BJ (cell line): ENCODE measurements at regions not wholly inside any gene's neighbourhood (a gene's known extent, or its start where the extent isn't known, plus 50 kb on each side); places are given as distances from the start of the nearest gene placed in this dataset.

Experiments
- CTCF ChIA-PET: fragments of 350-600 bp; formaldehyde crosslinking; extraction: SDS; loops from one replicate; lab custom pipeline; 2021; ENCODE audit warnings: antibody characterized with exemption, inconsistent platforms; lab: Yijun Ruan, JAX
- POLR2A ChIA-PET: fragments of 300-600 bp; sonication (Branson Sonifier 250); formaldehyde crosslinking; extraction: SDS; loops from one replicate; lab custom pipeline; 2021; ENCODE audit warnings: antibody characterized with exemption; lab: Charles Lee
- DNase-seq: peaks from one replicate; pipeline ENCODE4 v3.0.0-alpha.2; 2011; ENCODE audit warnings: low read depth
- H3K27me3 ChIP-seq: 2 replicates; pipeline ENCODE4 v1.6.0; 2011; ENCODE audit warnings: low read length; ENCODE audit not compliant: control insufficient read depth, insufficient read depth
- H3K36me3 ChIP-seq: 2 replicates; pipeline ENCODE4 v1.5.1; 2011; ENCODE audit warnings: low read length; ENCODE audit not compliant: control insufficient read depth, insufficient read depth
- H3K4me3 ChIP-seq: 2 replicates; pipeline ENCODE4 v1.5.1; 2011; ENCODE audit warnings: low read depth, mild to moderate bottlenecking, control low read depth, low read length
- TF ChIP-seq, protein P1 (sequence below): IDR thresholded peaks from 2 replicates; pipeline ENCODE4 v1.5.1; 2011; ENCODE audit warnings: low read depth, mild to moderate bottlenecking, control low read depth, inconsistent platforms, low read length, moderate library complexity; ENCODE audit not compliant: insufficient read depth

DNA sequence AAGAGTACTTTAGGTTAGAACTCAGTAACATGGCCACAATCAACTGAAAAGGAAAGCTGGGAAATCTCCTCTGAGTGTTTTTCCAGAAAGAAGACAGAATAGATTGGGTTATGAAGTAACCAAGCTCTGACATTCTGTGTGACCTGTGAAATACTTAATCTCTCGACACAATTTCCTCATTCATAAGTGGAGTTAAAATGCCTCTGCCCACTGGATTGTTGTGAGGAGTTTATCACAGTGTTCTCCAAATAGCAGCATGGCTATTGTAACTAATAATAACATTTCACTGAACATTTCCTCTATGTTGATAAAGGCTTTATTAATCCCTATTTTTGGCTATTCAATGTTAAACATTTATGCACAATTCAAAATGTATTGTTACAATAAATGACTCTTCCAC, 311.0 kb downstream of the GABRB2 start:
- no peaks in the 10 kb centered on the region for H3K36me3 ChIP-seq
- H3K27me3 ChIP-seq = no peaks in the 10 kb centered on the region
- H3K4me3 ChIP-seq = no peak overlapping the region
- POLR2A ChIA-PET = no interaction called here
- DNase-seq = no peak
- CTCF ChIA-PET = no interaction called here
- TF ChIP-seq, protein P1, sequence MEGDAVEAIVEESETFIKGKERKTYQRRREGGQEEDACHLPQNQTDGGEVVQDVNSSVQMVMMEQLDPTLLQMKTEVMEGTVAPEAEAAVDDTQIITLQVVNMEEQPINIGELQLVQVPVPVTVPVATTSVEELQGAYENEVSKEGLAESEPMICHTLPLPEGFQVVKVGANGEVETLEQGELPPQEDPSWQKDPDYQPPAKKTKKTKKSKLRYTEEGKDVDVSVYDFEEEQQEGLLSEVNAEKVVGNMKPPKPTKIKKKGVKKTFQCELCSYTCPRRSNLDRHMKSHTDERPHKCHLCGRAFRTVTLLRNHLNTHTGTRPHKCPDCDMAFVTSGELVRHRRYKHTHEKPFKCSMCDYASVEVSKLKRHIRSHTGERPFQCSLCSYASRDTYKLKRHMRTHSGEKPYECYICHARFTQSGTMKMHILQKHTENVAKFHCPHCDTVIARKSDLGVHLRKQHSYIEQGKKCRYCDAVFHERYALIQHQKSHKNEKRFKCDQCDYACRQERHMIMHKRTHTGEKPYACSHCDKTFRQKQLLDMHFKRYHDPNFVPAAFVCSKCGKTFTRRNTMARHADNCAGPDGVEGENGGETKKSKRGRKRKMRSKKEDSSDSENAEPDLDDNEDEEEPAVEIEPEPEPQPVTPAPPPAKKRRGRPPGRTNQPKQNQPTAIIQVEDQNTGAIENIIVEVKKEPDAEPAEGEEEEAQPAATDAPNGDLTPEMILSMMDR = no peak

GRCh38 chr5:161233553-161233952, 313.0 kb downstream of the GABRB2 start:
- ChIA-PET POLR2A (no interaction called here), CTCF (no interaction called here)

GRCh38 chr5:161230221-161230620, 316.3 kb downstream of the GABRB2 start:
- DNase-seq = no peak
- CTCF ChIA-PET = no interaction called here
- POLR2A ChIA-PET = no interaction called here
- Histone ChIP-seq H3K27me3 (no peaks in the 10 kb centered on the region), H3K36me3 (no peaks in the 10 kb centered on the region), H3K4me3 (no peak overlapping the region)
- TF ChIP-seq, protein P1 = no peak

More at GRCh38 chr5:161233553-161233952, 313.0 kb downstream of the GABRB2 start:
- TF ChIP-seq, protein P1 = no peak
- DNase-seq = no peak
- H3K4me3 ChIP-seq = no peak overlapping the region
- no peaks in the 10 kb centered on the region for H3K27me3 ChIP-seq
- no peaks in the 10 kb centered on the region for H3K36me3 ChIP-seq

DNA sequence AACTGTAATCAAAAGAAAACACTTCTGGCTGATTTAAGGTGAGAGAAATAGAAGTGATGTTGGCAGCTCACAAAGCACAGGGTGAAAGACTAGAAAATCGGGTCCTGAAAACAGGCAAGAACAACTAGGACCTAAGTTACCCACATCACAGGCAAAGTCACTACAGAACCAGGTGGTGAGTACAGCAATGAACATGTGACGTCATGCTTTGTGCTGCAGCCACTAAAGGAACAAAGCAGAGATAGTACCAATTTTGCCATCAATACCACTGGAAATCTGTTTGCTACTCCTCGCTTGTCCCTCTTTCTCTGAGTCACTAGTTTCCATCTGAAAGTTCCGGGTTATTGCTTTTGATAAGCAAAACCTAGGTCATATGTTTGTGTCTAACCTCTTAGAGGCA, 326.7 kb downstream of the GABRB2 start:
- Histone ChIP-seq H3K4me3 (no peak overlapping the region), H3K27me3 (no peaks in the 10 kb centered on the region), H3K36me3 (no peaks in the 10 kb centered on the region)
- POLR2A ChIA-PET = no interaction called here
- CTCF ChIA-PET = no interaction called here
- DNase-seq = no peak
- TF ChIP-seq, protein P1 = no peak

- ChIA-PET POLR2A (no interaction called here), CTCF (no interaction called here)
- TF ChIP-seq, protein P1 = no peak
- no peak for DNase-seq
- Histone ChIP-seq H3K36me3 (no peaks in the 10 kb centered on the region), H3K4me3 (no peak overlapping the region), H3K27me3 (no peaks in the 10 kb centered on the region)
Measured at GRCh38 chr5:161216877-161217276, 329.6 kb downstream of the GABRB2 start.
